Mesothelial cell of epicardium (in vitro differentiated cells): ENCODE measurements at regions not wholly inside any gene's neighbourhood (a gene's known extent, or its start where the extent isn't known, plus 50 kb on each side); places are given as distances from the start of the nearest gene placed in this dataset.

Source experiments
- DNase-seq, 2 experiments: peaks; one replicate each; pipeline ENCODE4 v3.0.0; 2021; ENCODE audit warnings: low spot score in 2 of 2; ENCODE audit not compliant: unreplicated experiment in 2 of 2
- H3K27ac Mint-ChIP-seq: 2 replicates; pipeline ENCODE4 v1.8.0; 2021; ENCODE audit warnings: mixed read lengths
- H3K27me3 Mint-ChIP-seq: 2 replicates; pipeline ENCODE4 v1.8.0; 2021; ENCODE audit warnings: low read depth, mixed read lengths
- H3K36me3 Mint-ChIP-seq: 2 replicates; pipeline ENCODE4 v1.8.0; 2021; ENCODE audit warnings: mixed read lengths
- H3K4me1 Mint-ChIP-seq: 2 replicates; pipeline ENCODE4 v1.8.0; 2021; ENCODE audit warnings: mixed read lengths
- H3K4me3 Mint-ChIP-seq: 2 replicates; pipeline ENCODE4 v1.8.0; 2021; ENCODE audit warnings: mild to moderate bottlenecking, moderate library complexity, mixed read lengths
- H3K9me3 Mint-ChIP-seq: 2 replicates; pipeline ENCODE4 v1.8.0; 2021; ENCODE audit warnings: mixed read lengths
- CTCF ChIP-seq: fragments of 200-600 bp; sonication (generic); IDR thresholded peaks from one replicate; pipeline ENCODE4 v1.5.0; 2021; ENCODE audit warnings: antibody characterized with exemption; ENCODE audit not compliant: unreplicated experiment

DNA sequence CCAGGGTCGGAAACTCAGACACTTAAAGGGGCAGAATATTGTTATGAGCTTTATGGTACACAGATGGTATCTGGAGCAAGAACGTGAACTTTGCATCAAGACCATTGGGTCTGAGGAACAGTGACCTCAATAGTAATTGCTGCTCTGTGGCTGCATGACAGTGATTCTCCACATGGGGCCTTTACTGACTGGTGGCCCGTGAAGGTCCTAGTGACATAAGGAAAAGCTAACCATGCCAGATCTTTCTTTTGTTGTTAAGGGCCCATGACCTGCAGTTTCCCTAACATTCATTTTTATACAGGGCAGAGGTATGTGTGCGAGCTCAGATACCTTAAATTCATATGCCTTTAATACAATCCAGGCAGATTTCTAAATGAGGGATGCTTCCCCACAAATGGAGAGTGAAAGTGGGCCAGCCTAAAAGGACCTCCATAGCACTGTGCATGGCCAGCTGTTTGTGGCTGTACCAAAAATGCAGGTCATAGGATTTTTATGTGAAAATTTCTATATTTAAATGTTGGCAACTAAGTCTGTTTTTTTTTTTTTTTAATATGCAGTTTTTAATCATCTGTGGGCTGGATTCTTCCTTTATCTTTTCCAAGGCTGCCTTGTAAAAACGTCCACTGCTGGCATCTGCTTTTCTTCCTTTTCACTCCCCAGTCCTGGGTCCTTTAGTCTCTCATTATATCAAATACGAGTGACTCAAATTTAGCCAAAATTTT, 188.0 kb upstream of the IL12A start:
- no peak for DNase-seq
- peaks cover 52% of the 10 kb centered on the region for H3K4me1 Mint-ChIP-seq
- H3K27me3 Mint-ChIP-seq: no peaks in the 10 kb centered on the region
- H3K9me3 Mint-ChIP-seq: peaks cover 6% of the 10 kb centered on the region
- TF ChIP-seq CTCF: no peak
- no peak overlapping the region for H3K4me3 Mint-ChIP-seq
- H3K36me3 Mint-ChIP-seq: peaks cover 9% of the 10 kb centered on the region
- H3K27ac Mint-ChIP-seq: peak overlapping the region; percentile 68

GRCh38 chr3:159802864-159803263, 185.8 kb upstream of the IL12A start:
- Mint-ChIP-seq H3K27me3 (no peaks in the 10 kb centered on the region), H3K4me3 (no peak overlapping the region), H3K27ac (peak overlapping the region; percentile 68), H3K4me1 (peaks cover 64% of the 10 kb centered on the region), H3K36me3 (peaks cover 5% of the 10 kb centered on the region), H3K9me3 (no peaks in the 10 kb centered on the region)
- no peak for DNase-seq
- TF ChIP-seq CTCF: no peak

DNA sequence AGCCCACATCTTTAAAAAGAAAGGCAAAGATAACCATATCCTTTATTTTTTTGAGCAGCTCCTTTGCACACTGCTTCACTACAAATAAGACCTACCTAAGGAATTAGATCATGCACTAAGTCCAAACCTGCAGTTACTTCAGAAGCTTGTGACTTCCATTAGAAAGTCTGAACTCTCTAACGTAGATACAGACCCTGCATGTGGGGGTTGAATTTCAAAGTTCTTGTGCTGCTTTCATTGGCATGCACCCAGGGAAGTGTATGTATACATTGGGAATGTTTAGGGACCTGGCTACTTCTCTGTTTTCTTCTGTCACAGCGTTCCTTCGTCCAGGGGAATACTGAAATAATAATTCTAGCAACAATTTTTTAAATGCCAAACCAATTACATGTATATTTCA, 185.2 kb upstream of the IL12A start:
- Mint-ChIP-seq H3K4me1 (peaks cover 64% of the 10 kb centered on the region), H3K4me3 (no peak overlapping the region)
- no peak for DNase-seq

GRCh38 chr3:159804726-159805410, 183.8 kb upstream of the IL12A start:
- Mint-ChIP-seq H3K36me3 (no peaks in the 10 kb centered on the region), H3K27ac (peak overlapping the region; percentile 39), H3K27me3 (no peaks in the 10 kb centered on the region), H3K4me1 (peaks cover 55% of the 10 kb centered on the region), H3K9me3 (no peaks in the 10 kb centered on the region), H3K4me3 (no peak overlapping the region)
- peak; percentile 30 to 64 for DNase-seq
- peak; percentile 68 for TF ChIP-seq CTCF

More for the DNA sequence above, 185.2 kb upstream of the IL12A start:
- peak overlapping the region; percentile 6 for H3K27ac Mint-ChIP-seq
- H3K9me3 Mint-ChIP-seq: no peaks in the 10 kb centered on the region
- H3K27me3 Mint-ChIP-seq: no peaks in the 10 kb centered on the region
- TF ChIP-seq CTCF: no peak
- H3K36me3 Mint-ChIP-seq: peaks cover 5% of the 10 kb centered on the region

DNA sequence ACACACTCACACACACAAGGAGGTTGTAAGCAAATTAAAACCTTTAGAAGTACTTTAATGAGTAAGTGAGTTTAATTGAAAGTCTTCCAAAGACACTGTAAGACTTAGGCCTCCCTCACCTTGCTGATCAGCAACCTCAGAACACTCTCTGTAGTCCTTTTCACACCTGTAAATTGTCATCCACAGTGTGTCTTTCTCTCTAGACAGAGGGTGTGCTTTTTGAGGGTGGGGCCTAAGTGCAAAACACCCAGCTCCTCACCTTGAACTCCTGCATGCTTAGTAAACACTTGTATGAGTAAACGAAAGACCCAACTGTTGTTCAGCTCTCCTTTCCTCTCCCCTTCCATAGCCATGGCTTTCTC, 183.2 kb upstream of the IL12A start:
- H3K4me3 Mint-ChIP-seq: no peak overlapping the region
- no peaks in the 10 kb centered on the region for H3K36me3 Mint-ChIP-seq
- H3K4me1 Mint-ChIP-seq: peaks cover 51% of the 10 kb centered on the region
- peak overlapping the region; percentile 13 for H3K27ac Mint-ChIP-seq
- H3K27me3 Mint-ChIP-seq: no peaks in the 10 kb centered on the region
- DNase-seq: no peak
- H3K9me3 Mint-ChIP-seq: no peaks in the 10 kb centered on the region
- peak; percentile 11 for TF ChIP-seq CTCF
